ENCODE measurements at regions not wholly inside any gene's neighbourhood (a gene's known extent, or its start where the extent isn't known, plus 50 kb on each side); places are given as distances from the start of the nearest gene placed in this dataset.

GRCh38 chr10:124239696-124240095 is 146.3 kb upstream of the CHST15 start:
- DNase-seq (ENCODE audit: low spot score): no peak
- in situ Hi-C loops (cut with MboI; ENCODE audit: low sequenced_read_pairs, unreplicated experiment): no loop called here
- TF ChIP-seq, protein P1, sequence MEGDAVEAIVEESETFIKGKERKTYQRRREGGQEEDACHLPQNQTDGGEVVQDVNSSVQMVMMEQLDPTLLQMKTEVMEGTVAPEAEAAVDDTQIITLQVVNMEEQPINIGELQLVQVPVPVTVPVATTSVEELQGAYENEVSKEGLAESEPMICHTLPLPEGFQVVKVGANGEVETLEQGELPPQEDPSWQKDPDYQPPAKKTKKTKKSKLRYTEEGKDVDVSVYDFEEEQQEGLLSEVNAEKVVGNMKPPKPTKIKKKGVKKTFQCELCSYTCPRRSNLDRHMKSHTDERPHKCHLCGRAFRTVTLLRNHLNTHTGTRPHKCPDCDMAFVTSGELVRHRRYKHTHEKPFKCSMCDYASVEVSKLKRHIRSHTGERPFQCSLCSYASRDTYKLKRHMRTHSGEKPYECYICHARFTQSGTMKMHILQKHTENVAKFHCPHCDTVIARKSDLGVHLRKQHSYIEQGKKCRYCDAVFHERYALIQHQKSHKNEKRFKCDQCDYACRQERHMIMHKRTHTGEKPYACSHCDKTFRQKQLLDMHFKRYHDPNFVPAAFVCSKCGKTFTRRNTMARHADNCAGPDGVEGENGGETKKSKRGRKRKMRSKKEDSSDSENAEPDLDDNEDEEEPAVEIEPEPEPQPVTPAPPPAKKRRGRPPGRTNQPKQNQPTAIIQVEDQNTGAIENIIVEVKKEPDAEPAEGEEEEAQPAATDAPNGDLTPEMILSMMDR (IDR thresholded peaks at IDR 0.05; ENCODE audit: borderline replicate concordance, control extremely low read depth, extremely low read depth, insufficient read depth, missing control alignments): no peak

GRCh38 chr10:124239134-124239533 is 145.7 kb upstream of the CHST15 start:
- in situ Hi-C loops (cut with MboI; ENCODE audit: low sequenced_read_pairs, unreplicated experiment): no loop called here
- no peak for DNase-seq (ENCODE audit: low spot score)
- TF ChIP-seq, protein P1 (IDR thresholded peaks at IDR 0.05; ENCODE audit: borderline replicate concordance, control extremely low read depth, extremely low read depth, insufficient read depth, missing control alignments): no peak

GRCh38 chr10:124238367-124238766 is 145.0 kb upstream of the CHST15 start:
- in situ Hi-C loops (cut with MboI; ENCODE audit: low sequenced_read_pairs, unreplicated experiment): no loop called here
- DNase-seq (ENCODE audit: low spot score): no peak
- TF ChIP-seq, protein P1 (IDR thresholded peaks at IDR 0.05; ENCODE audit: borderline replicate concordance, control extremely low read depth, extremely low read depth, insufficient read depth, missing control alignments): no peak

GRCh38 chr10:124237282-124237961 is 144.0 kb upstream of the CHST15 start:
- in situ Hi-C loops (cut with MboI; ENCODE audit: low sequenced_read_pairs, unreplicated experiment): no loop called here
- no peak for DNase-seq (ENCODE audit: low spot score)
- TF ChIP-seq, protein P1 (IDR thresholded peaks at IDR 0.05; ENCODE audit: borderline replicate concordance, control extremely low read depth, extremely low read depth, insufficient read depth, missing control alignments): no peak

DNA sequence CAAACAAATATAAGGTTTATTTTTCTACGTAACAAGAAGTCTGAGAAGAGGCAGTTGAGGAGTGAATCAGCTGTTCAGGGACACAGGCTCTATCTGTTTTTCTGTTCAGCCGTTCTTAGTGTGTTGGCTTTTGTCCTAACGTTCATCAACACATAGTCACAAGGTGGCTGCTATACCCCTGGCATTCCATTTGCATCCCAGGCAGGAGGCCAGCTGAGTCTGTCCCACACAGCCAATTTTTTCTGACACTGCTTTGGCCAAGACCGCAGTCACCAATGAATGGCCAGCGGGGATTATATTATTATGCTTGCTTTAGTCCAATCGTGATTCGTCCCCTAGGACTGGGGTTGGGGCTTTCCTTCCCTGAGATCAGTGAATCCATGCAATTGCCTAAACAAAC is 143.4 kb upstream of the CHST15 start:
- TF ChIP-seq, protein P1 (IDR thresholded peaks at IDR 0.05; ENCODE audit: borderline replicate concordance, control extremely low read depth, extremely low read depth, insufficient read depth, missing control alignments): no peak
- in situ Hi-C loops (cut with MboI; ENCODE audit: low sequenced_read_pairs, unreplicated experiment): no loop called here
- no peak for DNase-seq (ENCODE audit: low spot score)

- DNase-seq (ENCODE audit: low spot score): no peak
- in situ Hi-C loops (cut with MboI; ENCODE audit: low sequenced_read_pairs, unreplicated experiment): no loop called here
- TF ChIP-seq, protein P1 (IDR thresholded peaks at IDR 0.05; ENCODE audit: borderline replicate concordance, control extremely low read depth, extremely low read depth, insufficient read depth, missing control alignments): no peak
Observed at GRCh38 chr10:124236136-124236535, 142.7 kb upstream of the CHST15 start.

Measured in GM13976 (cell line).